ENCODE measurements at regions not wholly inside any gene's neighbourhood (a gene's known extent, or its start where the extent isn't known, plus 50 kb on each side); places are given as distances from the start of the nearest gene placed in this dataset.
"Not testable (repeated sequence)": the region's sequence is repeated elsewhere in the genome, so short reads cannot be mapped to it uniquely, and the experiment has no call there.

DNA sequence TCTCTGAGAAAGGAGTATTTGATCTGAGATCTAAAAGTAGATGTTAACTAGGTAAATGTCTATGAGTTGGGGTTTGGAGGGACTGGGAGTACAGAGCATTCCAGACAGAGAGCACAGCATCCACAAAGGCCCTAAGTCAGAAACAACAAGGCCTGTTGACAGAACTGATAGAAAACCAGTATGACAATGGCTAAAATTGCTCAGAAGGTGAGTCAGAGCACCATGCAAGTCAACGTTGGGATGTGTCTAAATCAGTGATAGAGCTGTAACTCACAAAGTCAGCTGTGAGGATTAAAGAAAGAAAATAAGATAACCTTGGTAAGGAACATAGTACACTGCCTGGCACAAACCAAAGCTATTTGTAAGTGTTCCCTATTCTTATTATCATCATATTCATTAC, 124.0 kb downstream of the CETN3 start:
- no peak for DNase-seq (ENCODE audit: low spot score)

DNA sequence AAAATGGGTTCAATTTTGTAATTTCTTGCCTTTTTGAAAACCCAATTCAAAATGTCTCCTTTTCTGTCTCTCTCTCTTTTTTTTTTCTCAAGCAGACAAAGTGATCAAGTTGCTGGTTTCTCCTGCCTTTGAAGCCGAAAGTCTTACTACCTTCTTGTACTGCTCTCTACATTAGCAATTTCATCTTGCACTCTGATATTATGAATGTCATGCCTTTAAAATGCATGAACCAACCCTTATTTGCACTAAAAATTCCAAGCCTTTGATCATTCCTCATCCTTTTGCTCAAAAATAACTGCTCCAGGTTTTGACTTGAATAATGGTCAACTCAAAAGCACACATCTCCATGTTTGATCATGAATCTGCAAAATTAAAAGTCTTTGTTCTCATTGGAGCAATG, 125.2 kb downstream of the CETN3 start:
- DNase-seq (ENCODE audit: low spot score), result no peak

DNA sequence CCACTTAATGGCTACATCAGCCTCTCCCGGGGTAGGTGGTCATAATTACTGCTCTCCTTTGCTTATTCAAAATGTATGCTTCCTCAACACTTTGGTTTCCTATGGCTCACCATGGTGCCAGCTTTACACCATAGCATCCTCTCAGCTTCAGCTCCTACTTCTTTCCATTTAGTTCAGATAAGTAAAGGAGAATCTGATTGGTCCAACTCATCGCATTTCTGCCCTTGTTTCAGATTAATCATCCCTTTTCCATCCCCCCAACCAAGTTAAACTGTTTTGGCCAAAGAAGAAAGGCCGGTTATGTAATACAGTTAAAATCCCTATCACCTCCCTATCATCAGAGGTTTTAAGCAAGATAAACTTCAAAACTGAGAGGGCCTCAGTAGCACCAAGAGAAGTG, 130.5 kb downstream of the CETN3 start:
- no peak for DNase-seq (ENCODE audit: low spot score)

DNA sequence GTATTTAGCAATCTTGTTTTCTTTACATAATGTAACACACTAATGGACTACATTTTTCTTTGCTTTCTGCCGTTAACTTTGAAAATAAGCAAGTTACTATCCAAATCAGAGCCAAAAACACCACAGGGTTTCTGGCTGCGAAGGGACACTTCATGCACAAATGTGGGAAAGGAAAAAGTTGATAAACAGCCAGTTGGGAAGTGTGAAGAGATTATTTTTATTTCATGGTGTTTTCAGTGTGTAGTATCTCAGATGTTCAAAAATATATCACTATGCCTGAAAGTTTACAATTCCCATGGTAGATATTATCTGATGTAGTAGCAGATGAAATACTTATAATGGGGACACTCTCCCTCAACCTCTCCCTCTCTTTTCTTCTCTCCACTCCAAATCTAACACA, 135.3 kb downstream of the CETN3 start:
- DNase-seq (ENCODE audit: low spot score), result no peak

DNA sequence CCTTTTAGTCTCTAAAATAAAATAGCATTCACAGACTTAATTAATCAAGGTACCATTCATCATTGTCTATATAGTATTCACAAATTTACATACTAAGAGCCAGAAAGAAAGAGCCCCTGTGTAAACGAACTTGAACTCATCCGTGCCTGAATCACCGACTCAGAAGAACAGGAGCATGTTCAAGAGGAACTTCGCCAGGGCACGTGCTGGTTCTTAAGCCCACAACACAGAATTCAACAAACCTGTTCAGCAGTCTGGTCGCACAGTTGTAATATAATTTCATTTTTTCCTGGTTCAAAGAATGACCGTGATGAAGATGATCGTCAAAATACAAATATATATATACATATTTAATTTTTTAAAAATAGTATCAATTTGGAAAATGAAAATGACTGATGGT, 141.9 kb downstream of the CETN3 start:
- no peak for DNase-seq (ENCODE audit: low spot score)

DNA sequence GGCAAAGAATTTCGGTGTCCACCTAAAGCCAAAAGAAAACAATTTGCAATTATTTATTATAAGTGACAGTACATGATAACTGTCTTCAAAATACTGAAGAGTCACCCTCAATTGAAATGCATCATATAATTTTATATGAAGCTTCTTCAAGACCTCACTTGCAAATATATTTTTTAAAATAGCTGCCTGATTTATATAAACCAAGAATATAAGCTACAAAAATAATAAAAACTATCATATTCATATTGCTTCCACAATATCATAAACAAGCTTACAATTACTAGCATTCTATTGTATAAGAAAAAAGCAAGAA, 144.1 kb downstream of the CETN3 start:
- DNase-seq (ENCODE audit: low spot score), result no peak

DNA sequence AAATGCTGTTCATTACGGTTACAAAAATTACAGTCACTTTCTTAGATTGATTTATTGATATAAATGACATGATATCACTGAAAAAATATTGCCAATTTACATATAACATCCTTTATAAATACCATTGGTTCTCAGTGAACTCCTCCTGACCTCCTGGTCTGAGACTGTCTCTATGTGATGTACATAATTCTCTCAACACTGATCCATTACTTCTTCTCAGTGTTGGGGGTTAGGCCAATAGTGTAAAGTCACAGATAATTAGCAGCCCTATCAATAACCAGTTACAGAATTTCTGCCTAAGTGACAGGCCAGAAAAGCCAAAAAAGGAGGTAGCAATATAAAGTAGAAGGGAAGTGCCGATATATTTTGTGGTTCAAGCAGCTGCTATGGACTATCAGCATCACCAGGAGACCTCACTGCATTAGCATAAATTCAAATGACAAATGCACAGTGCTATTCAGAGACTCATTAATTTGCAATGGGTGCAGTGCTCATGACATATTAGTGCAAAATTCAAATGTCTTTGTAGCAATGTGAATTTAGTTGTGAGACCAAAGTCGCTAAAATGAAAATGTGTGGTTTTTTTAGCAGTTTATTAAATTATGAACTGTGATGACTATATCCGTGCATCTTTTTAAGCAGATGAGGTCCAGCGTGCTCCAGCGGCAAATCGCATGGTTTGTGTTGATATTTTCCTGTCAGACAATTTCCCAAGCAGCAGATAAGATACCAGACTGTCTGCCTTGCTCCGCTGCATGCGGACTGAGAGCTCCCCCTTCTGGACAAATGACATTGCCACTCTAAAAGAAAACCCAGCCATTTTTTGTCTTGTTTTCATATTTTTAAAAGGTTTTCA, 144.6 kb downstream of the CETN3 start:
- peak; percentile 24 for DNase-seq (ENCODE audit: low spot score)

DNA sequence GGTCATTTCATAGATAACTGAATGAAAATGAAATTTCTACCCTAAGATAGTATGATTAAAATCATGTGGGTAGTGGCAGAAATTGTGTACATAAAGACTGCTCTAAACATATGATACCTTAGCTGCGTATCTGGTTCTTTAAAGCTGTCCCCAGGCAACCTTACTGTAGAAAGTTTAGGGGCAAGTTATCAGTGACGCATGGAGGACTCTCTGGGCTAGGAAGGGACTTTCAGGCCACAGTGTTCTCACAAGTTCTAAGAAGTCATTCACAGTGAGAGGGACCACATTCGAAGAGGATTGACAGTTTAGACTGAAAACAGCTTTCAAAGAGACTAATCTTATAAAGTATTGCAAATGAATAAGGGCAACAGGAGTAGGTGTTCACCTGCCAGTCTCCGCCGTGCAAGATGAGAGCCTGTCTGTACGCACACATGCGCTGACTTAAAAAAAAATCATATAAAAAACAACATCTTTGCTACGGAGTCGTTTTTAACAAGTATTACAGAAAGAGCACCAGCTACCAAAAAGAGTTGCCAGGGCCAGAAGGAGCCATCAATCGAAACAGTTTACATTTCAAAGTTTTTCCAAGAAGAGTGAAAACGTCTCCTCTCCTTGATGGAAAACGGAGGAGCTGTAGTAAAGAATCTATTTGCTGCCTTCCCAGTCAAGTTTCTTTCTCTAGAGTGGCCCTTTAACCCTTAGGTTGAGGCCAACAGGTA, 146.3 kb downstream of the CETN3 start:
- no peak for DNase-seq (ENCODE audit: low spot score)

DNA sequence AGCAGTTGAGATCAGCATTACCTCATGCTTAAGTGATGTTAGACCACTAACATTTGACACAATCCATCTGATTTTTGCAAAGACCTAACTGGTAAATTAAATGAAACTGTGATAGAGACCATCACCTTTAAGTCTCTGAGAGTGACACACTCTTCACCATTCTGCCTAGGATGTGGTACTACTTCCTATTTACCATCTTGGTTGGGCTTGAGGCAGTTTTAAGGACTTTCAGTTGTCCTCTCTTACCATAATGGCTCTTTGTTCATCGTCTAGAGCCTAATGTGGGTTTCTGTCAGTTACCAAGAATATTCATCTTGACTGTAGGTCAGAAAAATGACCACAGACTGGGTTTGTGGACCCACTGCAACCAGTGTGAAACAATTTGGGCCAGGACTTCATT, 158.1 kb downstream of the CETN3 start:
- no peak for DNase-seq (ENCODE audit: low spot score)

DNA sequence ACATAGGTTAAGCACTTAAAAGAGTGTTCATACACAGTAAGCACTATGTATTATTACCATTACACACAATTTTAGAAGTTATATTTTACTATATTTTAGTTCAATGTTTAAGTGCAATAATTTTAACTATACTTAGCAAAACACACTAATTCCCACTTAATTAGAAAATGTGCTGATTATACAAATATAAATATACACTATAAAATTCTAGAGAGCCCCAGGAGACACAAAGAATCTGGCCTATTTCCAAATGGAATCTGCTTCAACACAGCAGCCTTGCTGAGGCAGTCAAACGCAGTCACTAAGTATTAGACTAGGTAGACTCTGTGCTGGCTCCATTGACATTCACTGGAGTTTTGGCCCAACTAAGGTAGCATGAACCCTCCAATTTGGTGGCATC, 160.9 kb downstream of the CETN3 start:
- no peak for DNase-seq (ENCODE audit: low spot score)

DNA sequence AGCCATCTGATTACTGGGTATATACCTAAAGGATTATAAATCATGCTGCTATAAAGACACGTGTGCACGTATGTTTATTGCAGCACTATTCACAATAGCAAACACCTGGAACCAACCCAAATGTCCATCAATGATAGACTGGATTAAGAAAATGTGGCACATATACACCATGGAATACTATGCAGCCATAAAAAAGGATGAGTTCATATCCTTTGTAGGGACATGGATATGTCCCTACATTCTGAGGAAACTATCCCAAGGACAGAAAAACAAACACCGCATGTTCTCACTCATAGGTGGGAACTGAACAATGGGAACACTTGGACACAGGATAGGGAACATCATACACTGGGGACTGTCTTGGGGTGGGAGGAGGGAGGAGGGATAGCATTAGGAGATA, 165.7 kb downstream of the CETN3 start:
- DNase-seq (ENCODE audit: low spot score), result not testable (repeated sequence)

DNA sequence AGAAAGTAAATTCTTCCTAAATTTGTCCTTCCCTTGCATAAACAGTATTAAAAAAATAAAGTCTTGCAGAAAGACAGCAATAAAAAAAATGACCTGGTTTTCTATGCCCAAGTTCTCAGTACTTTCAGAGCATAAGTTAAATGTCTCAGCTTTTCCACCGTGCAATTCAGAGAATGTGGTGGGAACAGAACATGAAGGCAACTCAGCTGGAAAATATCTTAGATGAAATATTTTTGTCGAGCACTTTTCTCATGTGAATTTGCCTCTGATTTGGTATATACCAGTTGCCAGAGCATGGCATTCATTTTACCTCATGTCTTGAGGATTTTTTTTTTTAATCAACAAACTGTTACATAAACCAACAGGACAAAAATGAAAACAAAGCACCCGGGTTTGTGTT, 176.1 kb downstream of the CETN3 start:
- DNase-seq (ENCODE audit: low spot score), result no peak

DNA sequence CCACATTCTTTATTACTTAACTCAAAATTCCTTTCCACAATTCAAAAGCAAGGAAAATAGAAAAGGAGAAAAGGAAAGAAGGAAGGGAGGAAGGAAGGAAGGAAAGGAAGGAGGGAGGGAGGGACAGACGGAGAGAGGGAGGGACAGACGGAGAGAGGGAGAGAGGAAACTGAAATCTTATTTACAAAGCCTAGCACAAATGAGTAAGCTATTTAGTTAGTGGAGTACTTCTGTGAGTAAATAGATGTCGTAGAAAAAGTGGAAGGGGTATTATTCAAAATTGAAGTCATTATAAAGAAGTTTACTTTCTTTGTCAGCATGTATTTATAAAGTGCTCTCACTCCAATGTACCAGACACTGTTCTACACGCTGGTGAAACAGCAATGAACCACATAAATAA, 177.9 kb downstream of the CETN3 start:
- DNase-seq (ENCODE audit: low spot score), result no peak

DNA sequence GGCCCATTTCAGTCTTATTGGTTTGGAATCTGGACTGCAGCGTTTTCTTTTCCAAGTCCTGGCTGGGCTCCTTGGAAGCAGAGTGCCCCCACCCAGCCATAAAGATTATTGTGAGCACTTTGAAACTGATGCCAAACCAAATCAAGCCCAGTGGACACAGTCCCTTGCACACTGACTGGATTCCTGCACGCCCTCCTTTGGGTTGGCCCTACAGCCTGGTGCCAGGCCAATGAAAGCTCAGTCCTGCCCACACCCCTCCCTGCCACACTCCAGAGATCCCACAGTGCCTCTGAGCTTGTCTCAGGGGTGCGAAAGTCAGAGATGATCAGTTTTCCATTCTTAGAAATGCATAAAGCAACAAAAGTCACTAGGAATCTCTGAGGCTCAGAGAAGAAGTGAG, 181.9 kb downstream of the CETN3 start:
- no peak for DNase-seq (ENCODE audit: low spot score)

DNA sequence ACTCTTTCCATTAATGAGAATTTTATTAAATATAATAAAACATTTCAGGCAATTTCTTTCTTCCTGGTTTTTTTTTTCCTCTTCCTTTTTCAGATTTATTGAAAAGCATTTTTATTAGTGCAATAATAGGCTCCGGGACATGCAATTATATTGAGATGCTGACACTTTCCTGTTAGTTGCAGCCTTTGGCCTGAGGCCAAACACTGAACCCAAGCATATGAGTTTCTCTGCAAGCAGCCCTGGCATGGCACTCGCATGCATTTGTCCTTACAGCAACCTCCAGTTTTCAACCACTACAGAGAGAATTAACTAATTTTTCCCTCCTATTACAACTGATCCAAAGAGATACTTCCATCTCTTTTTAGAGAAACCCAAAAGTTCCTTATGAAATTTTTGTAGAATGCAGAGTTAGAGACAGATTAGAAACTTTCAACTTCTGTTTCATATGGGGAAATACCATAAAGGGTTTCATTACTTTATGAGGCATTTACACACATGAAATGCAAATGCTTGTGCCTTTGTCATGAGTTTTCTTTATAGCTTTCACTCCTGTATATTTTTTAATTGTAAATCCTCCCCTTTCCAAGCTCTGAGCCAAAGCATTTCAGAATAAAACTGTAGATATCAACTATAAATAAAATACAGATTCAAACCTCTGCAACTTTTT, 183.0 kb downstream of the CETN3 start:
- DNase-seq (ENCODE audit: low spot score), result no peak

DNA sequence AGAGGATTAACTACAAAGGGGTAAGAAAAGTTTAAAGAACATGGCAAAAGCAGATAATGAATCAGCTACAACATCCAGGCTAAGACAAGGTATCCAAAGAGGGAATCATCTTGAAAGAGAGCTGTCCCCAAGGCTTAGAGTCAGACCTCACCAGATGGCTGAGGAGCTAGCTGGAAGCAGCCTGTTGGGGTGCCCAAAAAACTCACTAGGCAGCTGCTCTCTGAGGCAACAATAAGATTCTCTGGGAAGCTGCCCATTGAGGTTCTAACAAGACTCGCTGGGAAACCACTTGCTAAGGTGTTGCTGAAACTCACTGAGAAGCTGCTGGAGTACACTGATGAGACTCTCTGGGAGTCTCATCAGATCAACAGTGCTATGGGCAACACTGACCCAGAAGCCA, 185.2 kb downstream of the CETN3 start:
- no peak for DNase-seq (ENCODE audit: low spot score)

DNA sequence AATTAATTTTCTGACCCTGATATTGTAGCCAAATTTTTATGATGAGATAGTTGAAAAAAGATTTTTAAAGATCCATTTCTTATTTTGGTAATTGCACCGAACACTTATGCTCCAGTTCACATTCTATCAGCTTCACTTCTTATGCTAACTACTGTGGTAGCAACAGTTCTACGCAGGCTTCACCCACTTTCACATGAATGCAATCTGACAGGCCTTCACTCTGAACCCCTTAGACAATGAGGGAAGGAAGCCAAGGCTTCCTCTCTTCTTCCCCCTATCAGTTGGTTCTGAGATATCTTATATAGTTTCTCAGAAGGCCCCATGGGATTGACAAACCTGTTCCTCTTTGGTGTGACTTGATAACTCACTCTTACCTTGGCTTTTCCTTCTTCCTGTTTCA, 185.8 kb downstream of the CETN3 start:
- DNase-seq (ENCODE audit: low spot score), result no peak

DNA sequence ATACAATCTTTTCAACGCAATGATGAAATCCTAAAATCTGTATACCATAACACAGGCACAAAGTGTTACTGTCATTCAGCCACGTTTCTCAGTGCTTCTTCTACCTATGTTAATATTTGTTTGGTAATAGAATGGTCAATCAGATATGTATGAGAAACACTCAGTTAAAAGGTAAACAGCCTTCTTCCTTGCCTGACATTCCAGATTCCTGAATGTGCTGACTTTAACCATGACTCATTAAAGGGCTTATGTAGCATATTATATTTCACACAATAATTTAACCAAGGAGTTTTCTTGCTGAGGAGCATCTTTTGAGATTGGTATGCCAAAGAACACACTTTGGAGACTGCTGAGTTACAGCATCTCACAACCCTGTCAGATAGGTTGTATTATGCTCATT, 187.6 kb downstream of the CETN3 start:
- DNase-seq (ENCODE audit: low spot score), result no peak

DNA sequence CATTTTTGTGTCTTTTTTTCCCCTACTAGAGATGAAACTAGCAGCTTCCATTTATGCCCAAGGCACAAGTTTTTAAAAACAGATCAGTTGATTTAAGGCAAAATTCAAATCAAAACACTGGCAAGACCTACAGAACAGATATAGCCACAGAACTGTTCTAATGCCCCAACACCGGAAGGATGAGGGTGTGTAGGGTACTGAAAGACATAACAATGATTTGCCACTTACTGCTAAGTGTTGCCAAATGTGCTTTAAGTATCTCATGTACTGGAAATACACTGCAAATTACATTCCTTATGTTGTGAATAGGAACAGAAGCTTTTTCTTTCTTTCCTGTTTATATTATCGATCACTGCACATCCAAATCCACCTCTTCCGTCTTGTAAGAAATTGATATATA, 189.0 kb downstream of the CETN3 start:
- no peak for DNase-seq (ENCODE audit: low spot score)

DNA sequence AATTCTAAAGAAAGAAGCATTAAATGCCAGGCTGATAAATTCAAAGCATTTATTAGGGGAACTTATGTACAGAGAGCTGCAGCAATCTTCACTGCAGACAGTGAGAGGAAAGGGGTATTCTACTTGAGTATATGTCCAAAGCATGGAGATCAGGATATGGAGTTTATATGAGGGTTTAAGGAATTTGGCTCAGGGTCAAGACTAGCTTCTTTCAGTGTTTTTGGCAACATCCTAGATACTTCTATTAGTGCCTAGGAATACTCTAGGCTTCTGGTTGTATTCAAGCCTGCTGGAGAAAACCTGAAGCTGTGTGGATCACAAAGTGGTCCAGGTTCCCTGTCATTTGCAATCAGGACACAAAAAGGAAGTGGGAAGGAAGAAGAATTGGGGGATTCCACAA, 194.6 kb downstream of the CETN3 start:
- no peak for DNase-seq (ENCODE audit: low spot score)

DNA sequence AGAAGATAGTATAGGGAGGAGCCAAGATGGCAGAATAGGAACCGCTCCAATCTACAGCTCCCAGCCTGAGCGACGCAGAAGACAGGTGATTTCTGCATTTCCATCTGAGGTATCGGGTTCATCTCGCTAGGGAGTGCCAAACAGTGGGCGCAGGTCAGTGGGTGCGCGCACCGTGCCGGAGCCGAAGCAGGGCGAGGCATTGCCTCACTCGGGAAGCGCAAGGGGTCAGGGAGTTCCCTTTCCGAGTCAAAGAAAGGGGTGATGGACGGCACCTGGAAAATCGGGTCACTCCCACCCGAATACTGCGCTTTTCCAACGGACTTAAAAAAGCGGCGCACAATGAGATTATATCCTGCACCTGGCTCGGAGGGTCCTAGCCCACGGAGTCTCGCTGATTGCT, 201.2 kb downstream of the CETN3 start:
- DNase-seq (ENCODE audit: low spot score), result not testable (repeated sequence)

DNA sequence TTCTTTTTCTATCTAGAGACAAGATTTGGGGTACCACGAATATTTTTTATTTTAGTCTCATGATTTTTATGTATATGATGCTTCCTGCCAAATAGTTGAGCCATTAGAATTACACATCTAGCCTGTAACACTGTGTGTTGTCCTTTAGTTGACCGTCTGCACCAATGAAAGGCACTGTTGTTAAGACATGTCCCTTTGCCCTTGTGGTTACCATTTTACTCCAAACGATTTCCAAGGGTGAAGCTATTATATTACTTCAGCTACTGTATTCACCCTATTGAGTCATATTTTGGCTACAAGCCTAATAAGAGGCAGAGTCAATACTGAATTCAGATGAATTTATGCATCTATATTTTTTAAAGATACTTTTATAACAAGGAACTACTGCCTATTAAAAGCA, 207.6 kb downstream of the CETN3 start:
- no peak for DNase-seq (ENCODE audit: low spot score)

DNA sequence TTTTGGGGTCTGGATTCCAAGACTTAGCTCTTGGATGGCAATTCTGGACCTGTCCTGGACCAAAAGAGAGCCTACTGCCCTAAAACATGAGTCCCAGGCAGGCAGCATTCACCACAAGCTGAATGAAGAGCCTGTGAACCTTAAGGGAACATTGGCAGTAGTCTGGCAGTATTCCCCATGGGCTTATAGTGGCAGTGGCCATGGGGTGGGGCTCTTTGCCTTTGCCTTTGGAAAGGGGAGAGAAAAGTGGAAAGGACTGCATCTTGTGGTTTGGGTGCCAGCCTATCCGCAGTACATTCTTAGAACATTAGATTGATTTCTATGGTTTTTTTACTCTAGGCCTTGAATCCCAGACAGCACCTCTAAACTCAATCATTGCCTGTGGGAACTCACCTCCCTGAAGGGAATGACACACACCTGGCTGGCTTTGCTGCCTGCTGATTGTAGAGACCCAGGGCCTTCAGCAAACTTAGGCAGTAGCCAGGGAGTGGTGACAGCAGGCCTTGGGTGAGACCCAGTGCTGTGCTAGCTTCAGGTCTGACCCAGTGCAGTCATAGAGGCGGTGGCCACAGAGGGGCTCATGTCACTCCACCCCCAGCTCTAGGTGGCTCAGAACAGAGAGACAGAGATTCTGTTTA, 216.3 kb downstream of the CETN3 start:
- no peak for DNase-seq (ENCODE audit: low spot score)
